ENCODE measurements at regions not wholly inside any gene's neighbourhood (a gene's known extent, or its start where the extent isn't known, plus 50 kb on each side); places are given as distances from the start of the nearest gene placed in this dataset.

DNA sequence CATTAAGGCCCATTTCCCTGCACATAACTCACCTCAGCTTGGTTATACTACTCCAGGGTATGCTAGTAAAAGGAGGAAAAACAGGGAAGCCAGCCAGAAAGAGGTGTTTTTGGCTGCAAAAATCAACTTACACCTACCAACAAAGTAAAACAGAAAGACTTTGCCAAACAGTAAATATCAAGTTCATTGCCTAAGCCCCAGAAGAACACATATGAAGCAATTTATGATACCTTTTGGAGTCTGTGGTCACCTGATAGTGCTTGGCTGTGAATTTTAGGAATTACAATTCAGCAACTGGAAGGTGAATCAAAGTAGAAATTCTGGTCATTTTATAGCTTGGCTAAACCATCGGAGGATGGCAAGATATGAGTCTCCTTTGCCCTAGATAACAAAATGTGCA, 463.7 kb upstream of the CLINT1 start:
- no peak for DNase-seq

DNA sequence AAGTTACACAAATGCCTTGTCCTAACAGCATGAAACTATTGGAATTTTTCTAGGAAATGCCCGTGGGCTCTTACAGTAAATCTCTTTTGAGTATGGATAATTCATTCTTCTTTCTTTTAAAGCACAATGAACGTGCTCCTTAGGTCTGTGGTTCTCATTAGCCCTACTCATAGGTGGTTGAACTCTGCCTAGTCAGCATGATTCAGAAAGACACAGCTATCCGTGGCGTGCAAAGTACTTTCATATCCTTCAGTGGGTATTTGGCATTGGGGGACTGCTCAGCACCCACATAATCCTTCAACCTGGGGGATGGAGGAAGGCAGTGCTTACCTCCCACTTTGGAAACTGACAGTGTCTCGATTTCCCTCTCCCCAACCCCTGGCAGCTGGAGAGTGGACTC, 462.0 kb upstream of the CLINT1 start:
- DNase-seq: no peak

DNA sequence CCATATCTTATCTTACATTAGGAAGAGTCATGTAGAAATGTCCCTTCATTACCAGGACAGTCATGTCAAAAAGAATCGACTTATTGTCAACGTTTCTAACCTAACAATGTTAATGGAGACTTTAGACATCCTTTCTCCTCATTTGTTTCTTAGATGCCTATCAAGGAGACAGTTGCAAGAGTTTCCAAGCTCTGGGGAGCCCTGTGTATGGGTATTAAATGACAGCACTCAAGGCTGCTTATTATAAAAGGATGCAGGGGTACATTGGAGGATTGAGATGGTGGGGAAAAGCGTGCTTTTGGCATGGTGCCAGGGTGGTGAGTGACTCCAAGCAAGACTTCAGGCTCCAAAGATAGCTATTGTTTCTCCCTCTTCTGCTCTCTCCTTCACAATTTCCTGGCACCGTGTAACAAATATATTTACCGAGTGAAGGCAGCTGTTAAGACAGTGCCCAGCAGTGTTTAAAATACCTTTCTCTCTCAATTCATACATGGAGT, 461.3 kb upstream of the CLINT1 start:
- no peak for DNase-seq

DNA sequence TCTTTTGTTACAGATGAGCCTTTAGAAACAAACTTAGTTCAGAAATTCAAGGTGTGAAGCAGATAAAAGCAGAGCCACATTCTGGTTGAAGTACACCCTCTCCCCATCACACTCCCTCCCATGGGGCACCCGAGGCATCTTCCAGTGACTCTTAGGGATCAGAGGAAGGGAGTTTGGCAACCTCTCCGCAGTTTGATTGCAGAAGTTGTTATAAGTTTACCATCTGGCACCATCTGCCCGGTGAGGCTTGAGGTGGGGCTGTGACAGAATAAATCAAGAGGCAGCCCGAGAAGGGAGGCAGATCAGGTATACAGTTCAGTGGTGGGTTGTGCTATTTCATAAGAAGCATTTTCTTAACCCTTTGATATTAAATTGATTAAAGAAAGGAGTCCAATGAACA, 458.6 kb upstream of the CLINT1 start:
- no peak for DNase-seq

DNA sequence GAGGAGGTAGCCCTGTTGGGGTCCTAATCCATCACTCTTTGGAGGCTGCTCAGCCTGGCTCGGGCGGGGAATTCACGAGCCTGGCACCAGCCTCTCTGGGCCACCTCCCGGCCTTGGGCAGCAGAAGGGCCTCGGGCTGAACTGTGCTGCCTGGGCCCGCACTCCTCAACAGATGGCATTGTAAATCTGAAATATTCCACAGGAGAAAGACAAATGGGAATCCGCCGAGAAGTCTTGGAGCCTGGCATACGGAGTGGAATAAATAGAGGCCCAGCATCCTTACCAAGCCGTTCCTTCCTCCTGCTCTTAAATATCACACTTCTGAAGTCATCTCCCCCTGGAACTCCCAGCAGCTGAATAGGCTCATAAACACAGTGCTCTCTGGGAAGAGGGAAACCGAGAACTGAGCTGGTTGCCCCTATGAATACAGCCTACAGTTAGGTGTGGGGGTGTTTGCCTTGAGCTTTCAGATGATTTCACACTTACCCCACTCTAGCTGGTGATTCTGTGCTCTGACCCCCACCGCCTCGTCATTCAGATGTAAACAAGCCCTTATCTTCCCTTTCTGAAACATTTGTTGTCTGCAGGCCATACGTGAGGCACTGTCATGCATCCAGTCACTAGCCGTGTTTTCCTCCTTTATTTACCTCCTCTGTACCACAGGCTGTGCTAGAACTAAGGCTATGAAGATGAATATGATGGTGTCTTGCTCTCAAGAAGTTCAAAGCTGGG, 455.0 kb upstream of the CLINT1 start:
- DNase-seq: no peak

DNA sequence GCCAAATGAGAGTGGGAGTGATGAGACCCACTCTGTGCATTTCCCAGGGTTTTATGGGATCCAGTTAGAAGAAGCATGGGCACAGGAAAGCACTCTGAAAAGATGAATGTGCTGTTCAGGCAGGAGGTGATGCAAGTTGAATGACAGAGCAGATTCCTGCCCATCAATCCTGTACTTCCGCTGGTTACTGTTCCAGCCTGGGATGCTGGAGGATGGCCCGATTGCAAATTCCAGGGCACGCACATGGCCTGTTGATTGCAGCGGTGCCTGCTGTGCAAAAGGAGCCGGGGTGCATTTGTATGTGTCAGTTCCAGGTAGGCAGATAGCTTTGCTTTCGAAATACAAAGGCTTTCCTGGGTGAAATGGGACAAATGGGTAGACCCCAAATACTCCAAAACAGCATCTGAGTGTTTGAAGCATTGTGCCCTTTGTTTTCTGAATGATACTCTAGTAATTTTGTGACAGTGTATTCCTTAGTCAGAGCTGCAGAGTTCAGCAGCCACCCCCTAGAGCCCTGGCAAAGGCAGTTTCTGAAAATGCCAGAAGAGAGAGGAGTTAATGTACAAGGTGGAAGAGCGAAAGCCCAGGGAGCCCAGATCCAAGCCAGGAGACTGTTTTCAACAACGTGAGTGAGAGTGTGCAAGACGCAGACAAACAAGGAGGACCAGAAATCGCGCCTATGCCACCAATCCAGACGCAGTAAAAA, 454.2 kb upstream of the CLINT1 start:
- DNase-seq: no peak

DNA sequence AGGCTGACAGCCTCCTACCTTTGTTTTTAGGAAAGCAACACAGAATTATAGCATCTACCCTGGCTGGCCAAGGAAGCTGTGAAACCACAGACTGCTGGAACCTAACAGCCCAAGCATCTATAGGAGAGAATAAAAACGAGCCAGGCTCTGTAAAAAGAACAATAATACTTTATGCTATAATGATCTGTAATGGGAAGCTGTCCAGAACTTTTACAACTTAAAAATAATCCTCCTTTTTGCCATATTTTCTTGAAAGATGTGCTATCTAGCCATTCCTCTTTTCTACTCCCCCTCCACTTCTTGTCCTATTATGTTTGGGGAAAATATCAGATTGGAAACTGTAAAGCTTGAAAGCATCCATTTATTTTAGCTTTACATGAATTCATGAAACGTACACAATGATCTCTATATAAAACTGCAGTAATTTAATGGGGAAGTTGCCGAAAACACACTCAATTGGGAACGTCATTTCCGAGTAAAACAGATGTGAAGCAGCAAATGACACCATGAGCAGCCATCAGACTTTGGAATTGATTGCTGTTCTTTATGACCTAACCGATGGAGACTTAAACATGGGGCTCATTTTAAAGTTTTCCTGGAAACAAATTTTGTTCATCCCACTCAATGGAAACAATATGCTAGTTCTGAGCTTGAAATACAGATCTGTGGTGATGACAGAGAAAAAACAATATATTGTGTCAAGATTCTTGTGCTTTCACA, 450.3 kb upstream of the CLINT1 start:
- DNase-seq: no peak

DNA sequence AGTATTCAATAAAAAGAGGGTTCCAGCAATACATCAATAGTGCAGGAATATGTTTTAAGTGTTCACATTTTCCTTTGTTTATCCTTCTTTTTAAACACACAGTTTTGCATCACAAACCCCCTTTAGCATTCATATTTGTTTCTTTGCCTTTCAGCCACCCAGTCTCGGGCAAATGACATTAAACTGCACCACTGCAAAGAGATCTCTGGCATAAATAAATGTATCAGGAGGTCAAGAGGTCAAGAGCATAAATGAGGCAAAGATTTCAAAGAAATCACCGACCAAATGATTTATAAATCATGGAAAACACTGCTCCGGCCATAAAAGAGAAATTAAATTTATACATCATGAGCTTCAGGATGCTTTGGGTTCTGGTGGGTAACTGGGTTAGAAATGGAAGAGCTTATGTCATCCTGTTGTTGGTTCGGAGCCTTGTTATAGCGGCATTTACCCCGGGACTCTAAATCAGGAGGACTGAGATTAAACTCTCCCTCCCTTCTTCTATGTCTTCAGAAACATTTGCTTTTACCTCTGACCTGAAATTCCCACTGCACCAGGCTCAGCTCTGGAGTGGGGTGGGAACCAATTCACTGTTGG, 449.6 kb upstream of the CLINT1 start:
- no peak for DNase-seq

DNA sequence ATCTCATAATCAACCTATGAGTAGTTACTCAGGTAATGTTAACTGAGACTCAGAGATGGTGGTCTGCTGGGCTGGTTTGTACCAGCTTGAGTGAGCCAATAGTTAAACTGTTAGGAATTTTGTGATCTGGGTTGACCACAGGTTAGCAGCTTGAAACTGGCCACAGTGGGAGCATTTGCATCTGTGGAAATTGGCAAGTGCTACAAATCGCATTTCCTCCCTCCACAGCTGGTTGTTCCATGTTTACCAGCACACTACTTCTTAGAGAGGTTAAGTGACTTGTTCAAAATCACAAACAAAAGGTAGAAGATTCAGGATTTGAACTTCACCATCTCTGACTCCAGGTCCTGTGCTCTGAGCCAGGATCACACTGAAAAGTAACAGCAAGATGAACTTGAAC, 446.9 kb upstream of the CLINT1 start:
- DNase-seq: no peak

DNA sequence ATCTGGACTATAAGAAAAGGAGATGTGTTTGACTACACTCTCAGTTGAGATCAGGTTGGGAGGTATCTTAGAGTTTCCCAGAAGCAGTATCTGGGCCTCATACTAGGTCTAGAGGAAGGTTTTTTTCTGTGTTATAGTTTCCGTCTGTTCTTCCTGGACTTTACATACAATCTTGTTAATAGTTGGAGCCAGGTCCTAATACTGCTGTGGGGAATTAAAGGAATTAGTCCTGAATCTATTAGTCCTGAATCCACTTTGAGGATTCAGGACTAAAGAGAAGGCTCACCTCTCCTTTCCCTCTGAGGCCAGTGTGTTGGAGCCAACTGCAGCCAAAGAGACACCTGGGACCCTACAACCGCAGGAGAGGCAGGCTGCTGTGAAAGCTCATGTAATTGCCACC, 445.7 kb upstream of the CLINT1 start:
- DNase-seq: no peak

DNA sequence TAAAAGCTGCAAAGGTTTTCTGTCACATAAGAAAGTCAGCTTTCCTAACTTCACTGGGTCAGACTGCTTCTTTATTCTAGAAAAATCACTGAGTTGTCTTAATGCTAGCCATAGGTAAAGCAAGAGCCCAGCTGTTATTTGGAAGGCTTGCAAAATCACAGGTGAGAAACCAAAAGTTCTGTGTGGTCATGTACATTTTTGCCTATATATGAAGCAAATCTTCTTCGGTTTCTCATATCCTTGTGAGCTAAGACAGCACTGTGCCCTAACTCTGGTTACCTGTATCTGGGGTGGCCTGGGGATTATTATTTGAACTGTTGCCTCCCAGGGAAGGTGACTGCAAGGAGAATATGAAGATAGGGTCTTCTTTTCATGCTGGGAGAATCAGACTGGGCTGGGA, 444.9 kb upstream of the CLINT1 start:
- no peak for DNase-seq

DNA sequence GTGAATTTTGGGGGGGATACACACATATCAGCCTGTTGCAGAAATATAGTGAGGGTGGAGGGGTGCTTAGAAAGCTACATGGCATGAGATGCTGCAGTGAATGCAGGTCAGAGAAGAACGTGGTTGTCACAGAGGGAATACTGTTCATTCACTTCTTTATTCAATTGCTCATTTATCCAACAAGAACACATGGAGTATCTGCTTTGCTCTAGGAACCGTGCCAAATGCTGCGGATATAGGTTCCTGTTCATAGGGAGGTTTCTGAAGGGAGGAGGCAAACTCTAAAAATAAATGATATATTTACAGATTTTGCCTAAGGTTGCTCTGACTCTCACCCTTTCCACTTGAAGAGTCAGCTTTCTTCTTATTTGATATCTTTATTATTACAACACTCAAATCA, 444.3 kb upstream of the CLINT1 start:
- no peak for DNase-seq

DNA sequence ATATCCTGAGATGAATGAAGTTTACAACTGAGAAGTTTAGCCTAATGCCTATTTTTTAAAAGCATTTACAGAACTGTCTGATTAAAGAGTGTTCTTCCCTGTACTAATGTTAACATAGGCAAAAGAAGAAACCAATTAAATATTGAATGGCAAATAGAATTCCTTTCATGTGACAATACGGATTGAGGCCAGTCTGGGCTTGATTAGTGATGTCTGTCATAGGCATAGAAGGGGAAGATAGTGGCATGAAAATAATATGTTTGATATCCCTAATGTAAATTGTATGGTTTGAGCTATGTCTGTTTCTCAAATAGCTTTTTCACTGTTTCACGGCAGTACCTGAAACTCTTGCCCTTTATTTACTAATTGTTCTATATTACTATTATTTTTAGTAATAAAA, 443.1 kb upstream of the CLINT1 start:
- DNase-seq: no peak

DNA sequence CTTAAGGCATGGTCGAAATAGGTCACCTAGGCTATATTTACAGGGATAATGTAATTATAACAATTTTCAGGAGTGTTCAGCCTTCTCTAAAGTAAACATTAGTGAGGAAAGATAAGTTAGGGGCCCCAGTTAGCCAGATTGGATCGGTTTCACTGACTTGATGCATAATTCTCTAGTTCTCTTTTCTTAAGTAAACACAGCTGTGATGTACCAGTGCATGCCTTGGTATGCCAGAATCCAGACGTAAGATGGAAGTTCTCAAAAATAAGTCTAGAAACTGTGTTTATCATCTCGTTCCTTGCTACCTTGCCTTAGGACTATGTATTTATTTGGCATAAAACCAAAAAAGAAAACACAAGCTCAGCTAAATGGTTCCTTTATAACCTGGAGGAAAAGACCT, 442.2 kb upstream of the CLINT1 start:
- DNase-seq: no peak

DNA sequence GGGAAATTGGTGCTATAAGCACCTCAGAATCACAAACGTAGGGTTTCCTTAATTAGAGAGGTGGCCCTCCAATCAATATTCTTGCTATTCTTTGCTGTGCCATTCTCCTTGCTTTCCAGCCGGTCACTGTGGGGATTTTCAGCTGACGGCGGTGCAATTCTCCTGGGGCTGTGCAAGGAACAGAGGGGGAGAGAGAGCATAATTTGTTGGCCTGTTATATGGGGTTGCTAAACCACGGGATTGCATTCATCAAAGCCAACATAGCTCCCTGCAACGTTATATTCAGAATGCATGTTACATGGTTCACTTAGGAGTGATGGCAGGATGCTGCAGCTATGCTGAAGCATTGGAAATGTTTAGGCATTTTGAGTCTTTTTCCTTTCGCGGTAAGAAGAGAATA, 441.3 kb upstream of the CLINT1 start:
- DNase-seq: no peak

DNA sequence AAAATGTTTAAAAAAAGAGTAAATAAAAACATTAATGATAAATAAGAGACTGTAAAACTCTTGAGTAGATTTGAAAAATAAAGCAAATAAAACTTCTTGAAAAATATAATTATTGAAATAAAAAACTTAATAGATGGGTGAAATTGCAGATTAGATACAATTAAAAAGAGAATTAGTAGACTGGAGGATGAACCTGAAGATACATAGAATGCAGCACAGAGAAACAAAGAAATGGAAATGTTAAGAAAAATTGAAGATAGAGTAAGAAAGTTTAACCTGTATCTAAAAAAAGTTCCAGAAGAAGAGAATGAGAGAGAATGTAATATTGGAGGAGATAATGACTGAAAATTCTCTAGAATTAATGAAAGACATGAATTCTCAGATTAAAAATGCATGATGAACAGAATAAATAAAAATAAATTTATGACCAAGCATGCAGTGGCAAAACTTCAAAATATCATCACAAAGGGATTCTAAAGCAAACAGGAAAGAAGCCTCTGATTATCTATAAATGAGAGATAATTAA, 438.1 kb upstream of the CLINT1 start:
- DNase-seq: no peak

DNA sequence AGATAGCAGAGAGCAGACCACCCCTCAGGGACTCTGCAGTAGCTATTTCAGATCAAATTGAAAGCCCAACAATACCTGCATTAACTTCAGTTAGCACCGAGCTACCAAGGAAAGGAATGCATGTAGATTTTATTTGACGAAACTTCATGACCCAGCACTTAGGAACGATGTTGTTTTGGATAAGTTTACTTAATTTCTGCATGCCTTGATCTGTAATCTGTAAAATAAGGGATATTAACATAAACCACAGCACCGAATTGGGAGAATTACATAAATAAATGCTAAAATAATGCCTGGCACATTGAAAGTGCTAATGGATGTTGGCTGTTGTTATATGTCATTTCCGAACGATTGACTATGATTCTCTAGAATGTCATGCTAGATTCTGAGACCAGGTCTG, 435.8 kb upstream of the CLINT1 start:
- no peak for DNase-seq

DNA sequence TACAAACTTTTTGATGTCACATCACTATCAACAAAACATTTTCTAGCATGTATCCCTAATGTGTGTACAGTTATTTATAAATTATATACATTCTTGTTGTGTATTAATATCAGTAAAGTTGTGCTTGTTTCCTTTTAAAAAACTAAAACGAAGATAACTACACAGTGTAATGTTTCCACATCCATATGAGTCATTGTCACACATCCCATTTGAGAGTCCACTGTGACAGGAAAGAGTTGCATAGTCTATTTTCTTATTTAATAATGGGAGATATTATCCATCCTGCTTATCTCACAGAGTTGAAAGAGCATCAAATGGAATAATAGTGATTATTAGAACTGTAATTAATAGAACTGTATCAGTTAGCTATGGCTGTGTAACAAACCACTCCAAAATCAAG, 434.0 kb upstream of the CLINT1 start:
- DNase-seq: no peak

DNA sequence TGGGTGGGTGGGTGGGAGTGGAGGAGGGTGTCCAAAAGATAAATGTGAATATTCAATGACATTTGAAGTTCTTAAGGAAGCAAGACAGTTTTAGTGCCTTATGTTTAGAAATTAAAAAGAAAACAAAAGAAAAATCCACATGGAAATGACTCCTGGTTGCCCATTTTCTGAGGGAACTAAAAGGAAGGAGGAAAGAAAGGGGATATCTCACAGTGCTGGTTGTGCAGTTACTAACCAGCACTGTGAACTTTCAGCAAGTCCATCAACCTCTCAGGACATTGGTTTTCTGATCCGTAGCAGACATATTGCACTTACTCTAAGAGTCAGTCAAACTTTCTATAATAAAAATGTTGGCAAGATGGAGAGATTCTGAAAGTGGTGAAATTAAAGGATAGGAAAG, 431.0 kb upstream of the CLINT1 start:
- no peak for DNase-seq

DNA sequence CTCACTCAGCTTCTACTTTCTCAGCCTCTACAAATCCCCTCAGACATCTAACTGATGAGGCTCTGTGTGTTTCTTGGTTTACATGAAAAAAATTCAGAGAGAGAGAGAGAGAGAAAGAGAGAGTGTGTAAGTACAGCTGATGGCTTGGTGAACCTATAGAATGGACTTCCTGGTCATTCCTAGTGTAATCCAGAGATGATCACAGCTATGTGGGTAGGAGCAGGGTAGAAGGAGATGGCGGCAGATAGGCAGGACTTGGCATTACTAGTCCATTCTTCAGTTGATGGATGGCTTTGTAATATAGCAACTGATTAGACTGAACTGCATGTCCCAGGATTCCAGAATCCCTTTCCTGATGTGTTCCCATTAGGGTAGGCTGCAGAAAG, 429.3 kb upstream of the CLINT1 start:
- no peak for DNase-seq

DNA sequence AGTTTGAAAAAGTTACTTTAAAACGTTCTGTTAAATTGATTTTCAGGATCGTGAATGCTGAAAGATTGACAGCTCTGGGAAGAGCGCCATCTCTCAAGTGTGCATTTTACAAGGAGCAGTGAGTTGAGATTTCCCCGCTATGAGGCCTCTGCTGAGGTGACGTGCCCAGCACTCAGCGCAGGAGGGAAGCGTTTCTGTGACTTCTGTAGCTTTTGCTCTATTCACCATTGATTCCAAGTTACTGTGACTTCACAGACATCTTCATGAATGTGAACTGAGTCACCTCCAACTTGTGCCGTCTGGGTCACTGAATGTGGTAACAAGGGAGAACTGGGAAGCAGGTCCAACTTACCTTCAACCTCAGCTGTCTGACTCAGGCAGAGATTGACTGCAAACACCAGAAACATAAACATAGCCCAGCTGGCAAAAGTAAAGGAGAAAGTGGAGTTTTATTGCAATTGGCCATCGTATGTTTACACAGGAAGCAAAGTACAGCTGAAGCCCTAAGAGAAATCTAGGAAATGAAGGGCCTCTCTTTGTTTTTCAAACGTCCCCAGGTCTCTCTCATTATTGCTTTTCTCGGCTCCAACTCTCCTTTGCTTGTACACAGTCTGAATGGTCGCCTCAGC, 428.8 kb upstream of the CLINT1 start:
- DNase-seq: no peak

DNA sequence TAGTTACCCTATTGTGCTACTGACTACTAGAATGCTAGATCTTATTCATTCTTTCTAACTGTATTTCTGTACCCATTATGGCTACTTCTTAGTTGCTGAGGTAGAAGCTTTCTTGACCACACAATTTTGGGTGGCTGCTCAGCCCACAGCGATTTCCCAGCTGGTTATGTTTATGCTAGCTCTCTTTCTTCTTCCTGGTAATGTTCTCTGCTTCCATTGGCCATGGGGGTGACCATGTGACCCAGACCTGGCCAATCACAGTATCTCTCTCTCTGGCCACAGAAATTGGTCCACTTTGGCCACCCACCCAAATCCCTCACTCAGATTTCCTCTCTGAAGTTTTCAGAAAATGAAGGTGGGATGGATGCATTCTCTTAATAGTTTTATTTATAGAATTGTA, 427.9 kb upstream of the CLINT1 start:
- DNase-seq: no peak

DNA sequence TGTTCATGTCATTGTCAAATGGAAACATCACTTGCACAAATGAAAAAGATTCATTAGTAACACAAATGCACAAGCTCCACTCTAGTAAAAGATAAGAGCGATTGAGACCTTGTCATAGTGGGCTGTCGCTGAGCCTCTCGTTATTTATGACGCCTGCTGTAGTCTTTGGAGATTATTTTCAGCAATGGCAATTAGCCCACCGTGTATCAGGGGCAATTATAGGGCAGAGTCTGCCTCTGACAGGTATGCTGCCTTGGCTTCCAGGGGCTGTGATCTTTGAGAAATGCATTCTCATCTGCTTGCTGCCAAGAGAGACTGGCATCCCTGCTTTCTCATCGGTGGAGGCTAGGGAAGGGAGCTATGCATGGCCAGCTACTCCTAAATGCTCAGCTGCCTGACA, 426.8 kb upstream of the CLINT1 start:
- DNase-seq: no peak

Data from hematopoietic multipotent progenitor cell treated with erythropoietin and hydrocortisone succinate and interleukin-3 and kit ligand, for 8 days (in vitro differentiated cells).